NCI-H446 treated with DMSO at 0.1 percent for 48 hours (cell line): ENCODE measurements at regions not wholly inside any gene's neighbourhood (a gene's known extent, or its start where the extent isn't known, plus 50 kb on each side); places are given as distances from the start of the nearest gene placed in this dataset.

ENCODE experiments used
- DNase-seq: peaks from one replicate; lab custom pipeline; 2025; lab: John Stamatoyannopoulos, UW

- DNase-seq, result peak; percentile 93
Measured at GRCh38 chr18:4639628-4640310, 184.7 kb upstream of the DLGAP1 start.

DNA sequence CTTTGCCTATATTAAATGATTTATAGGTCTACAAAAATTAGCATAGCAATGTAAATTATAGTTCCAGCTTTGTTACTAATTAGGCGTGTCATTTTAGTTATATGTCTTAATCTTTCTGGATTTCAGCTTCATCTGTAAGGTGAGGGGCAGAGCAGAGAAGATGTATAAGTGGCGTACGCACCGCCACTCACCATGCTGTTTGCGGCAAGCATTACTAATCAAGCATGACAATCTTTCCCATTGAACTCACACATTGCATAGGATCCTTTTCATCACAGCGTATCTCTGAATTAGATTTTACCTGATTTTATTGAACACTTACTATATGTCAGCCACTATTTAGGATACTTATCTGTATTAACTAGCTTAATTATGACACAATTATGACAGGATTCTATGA lies 183.6 kb upstream of the DLGAP1 start:
- no peak for DNase-seq

DNA sequence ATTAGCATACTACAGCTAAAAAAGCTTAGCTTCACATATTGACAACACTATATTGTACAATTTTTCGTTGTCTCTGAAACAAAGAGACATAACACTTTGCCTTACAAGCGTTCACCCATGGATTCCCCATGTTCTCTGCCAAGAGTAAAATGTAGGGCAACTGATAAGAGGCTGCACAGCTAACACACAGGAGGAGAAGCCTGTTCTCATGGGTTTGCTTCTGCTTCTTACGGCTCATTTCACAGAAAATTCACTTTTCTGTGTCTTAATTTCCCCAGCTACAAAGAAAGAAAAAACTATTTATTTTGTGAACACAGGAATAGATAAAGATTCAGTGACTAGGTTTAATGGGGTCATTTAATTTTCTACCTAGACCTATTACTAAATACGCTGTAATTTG lies 182.8 kb upstream of the DLGAP1 start:
- DNase-seq, result no peak

DNA sequence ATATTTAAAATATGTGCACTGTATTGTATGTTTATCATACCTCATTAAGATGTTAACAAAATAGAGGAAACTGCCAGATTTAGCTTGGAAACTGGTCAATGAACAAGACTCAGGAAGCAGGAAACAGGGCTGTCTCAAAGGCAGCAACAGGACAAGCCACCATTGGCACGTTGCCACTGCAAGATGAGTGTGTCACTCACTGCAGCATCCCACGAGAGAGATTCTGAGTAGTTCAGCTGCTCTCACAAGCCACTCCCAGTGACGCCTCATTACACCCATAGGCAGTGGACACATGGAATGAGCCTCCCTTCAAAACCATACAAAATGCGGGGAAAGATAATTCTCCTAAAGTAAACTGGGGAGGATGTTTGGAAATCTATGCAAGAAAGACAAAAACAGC lies 181.9 kb upstream of the DLGAP1 start:
- DNase-seq, result peak; percentile 78

GRCh38 chr18:4631239-4631638 lies 176.1 kb upstream of the DLGAP1 start:
- no peak for DNase-seq

DNA sequence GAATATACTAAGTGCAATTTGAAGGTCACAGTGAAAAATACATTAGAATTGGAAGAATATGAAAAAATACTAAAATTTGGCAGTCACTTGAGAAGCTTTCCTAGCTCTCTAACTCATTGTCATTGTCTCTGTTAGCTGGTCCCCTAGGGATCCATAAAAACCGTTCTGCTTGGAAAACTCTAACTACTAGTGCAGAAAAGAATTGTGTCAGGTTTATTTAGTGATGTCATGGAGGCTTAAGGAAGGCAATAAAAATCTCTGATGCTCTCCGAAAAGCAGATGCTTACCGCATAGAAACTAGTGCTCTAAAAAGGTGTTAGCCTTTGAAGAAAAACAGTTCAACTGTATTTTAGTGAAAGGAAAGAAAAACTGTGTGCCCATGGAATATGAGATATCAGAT lies 150.1 kb upstream of the DLGAP1 start:
- peak; percentile 78 for DNase-seq

DNA sequence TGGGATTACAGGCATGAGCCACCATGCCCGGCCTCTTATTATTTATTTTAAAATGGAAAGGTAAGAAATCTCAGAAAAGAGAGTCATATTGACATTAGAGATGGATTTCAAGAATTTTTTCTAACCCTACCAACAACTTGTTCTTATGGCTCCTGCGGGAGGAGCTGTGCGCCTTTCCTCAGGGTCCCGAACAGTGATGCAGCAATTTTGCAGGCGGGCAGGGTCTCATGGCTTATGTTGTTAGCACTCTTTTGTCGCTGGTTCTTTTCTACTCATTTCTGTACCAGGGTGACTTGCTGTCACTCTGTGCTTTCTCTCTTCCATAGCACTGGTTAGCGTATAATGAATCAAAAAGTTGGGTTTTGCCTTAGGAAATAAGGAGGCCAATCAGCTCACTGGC lies 148.8 kb upstream of the DLGAP1 start:
- no peak for DNase-seq

DNA sequence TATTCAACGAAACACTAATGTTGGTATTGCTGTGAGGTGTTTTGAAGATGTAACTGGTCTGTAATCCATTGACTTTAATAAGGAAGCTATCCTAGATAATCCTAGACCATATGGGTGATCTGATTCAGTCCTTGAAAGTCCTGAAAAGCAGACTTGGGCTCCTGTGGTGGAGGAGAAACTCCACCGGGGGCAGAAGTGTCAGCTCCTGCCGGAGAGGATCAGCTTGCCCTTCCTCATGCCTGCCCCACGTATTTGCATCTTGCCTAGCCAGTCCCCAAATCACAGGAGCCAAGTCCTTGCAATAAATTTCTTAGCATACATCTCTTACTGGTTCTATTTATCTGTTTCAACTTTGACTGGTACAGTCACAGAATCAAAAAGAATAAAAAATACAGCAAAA lies 144.2 kb upstream of the DLGAP1 start:
- DNase-seq, result no peak

GRCh38 chr18:4597301-4597700 lies 142.2 kb upstream of the DLGAP1 start:
- no peak for DNase-seq

- DNase-seq, result no peak
Measured at GRCh38 chr18:4593895-4594294, 138.8 kb upstream of the DLGAP1 start.

DNA sequence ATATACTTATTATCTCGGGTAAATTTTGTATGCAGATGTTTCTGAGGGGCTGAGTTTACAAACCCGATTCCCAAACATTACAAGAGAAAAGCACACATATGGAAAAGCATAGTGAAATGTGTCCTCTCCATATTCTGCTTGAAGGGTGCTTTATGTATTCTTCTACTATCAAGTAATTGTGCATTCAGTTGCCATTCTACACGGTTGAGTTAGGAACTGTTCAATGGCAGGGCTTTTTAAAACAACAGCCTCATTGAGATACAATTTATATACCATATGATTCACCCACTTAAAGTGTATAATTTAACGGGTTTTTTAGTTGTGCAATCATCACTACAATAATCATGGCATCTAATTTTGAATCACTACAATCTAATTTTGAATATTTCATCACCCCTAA lies 138.4 kb upstream of the DLGAP1 start:
- no peak for DNase-seq

DNA sequence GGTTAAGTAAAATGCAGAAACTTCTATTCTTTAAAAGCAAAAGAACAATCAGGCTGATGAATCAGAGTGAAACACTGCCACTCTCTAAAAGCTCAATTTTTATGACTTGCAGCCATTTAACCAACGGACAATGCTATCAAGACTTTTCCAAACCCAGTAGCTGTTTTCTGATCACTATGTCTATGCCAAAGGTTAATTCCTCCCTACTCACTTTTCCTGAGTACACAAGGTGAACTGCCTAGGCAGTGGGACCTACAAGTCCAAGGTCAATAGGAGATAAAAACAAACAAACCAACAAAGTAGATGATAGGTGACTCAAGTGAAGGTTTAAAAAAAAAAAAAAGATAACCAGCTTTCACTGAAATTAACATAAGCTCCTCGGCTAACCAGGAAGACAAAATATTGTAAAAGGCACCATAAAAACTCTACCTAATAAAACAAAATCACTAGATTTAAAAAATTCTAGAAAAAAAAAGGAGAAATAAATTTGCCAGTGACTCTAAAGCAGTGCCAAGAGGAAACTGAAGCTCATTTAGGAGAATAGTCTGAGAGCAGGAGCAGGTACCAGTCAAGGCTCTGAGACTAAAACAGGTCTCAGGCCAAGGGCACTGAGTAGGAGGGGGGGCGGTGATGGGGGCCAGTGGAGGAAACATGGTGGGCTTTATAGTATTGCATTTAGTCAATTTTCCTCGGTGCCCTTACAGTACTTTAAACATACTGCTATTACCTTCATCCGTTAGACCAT lies 134.1 kb upstream of the DLGAP1 start:
- no peak for DNase-seq

- no peak for DNase-seq
Measured at GRCh38 chr18:4587204-4587603, 132.1 kb upstream of the DLGAP1 start.

DNA sequence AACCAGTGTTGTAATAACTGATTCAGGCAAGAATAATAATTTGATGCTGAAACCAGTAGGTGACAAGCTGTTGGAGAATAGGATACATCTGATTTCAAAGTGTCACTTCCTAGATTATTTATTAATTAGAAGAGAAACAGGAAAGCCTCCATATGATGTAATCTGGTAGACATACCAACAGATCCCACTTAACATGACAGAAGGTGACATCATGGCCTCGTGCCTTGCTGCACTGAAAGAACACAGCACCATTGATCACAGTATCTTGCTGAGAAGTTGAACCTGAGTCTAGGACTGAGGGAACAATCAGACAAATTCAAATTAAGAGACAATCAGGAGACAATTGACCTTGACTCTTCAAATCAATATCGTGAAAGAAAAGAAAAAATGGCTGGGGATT lies 131.6 kb upstream of the DLGAP1 start:
- no peak for DNase-seq

- DNase-seq, result no peak
Measured at GRCh38 chr18:4582431-4583335, 127.6 kb upstream of the DLGAP1 start.

- no peak for DNase-seq
Measured at GRCh38 chr18:4581966-4582365, 126.9 kb upstream of the DLGAP1 start.

GRCh38 chr18:4578449-4578848 lies 123.3 kb upstream of the DLGAP1 start:
- DNase-seq, result no peak

DNA sequence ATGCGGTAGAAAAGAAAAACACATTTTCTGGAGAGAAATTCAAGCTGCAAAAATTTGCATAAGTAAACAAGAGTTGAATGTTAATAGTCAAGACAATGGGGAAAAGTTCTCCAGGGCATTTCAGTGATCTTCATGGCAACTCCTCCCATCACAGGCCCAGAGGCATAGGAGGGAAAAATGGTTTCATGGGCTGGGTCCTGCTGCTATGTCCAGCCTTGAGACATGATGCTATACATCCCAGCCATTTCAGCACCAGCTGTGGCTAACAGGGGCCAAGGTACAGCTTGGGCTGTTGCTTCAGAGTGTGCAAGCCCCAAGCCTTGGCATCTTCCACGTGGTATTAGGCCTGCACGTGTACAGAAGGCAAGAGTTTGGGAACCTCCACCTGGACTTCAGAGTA lies 118.6 kb upstream of the DLGAP1 start:
- DNase-seq, result no peak

DNA sequence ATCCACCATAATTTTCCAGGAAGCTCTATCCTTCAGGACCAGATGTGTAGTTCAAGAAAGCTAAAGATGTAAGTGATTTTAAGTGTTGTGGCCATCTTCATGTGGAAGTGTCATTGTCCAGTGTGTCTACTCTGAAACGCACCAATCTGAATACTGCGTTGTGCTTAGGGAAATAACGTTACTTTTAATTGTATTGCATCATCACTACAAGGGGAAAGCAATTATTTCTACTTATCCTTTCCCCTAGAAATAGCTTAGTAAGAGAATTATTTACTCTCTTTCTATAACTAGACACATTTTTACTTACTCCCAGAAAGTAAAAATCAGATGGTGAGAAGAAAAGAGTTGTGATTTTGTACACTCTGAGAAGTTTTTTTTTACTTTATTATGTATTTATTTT lies 102.4 kb upstream of the DLGAP1 start:
- no peak for DNase-seq

DNA sequence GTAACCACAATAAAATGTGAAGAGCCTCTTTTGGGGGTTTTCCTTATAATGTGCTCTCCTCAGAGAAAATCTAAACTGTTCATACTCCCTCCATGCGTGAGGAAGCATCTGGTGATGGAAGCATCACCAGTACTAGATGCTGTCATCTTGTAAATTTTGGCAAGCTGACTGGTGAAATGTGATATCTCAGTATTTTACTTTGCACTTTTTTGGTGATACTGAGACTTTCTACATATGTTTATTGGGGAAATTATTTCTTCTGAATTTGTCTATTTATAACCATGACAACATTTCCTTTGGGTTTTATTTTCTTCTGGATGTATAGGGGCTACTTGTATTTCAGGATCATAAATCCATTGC lies 95.9 kb upstream of the DLGAP1 start:
- DNase-seq, result peak; percentile 82

DNA sequence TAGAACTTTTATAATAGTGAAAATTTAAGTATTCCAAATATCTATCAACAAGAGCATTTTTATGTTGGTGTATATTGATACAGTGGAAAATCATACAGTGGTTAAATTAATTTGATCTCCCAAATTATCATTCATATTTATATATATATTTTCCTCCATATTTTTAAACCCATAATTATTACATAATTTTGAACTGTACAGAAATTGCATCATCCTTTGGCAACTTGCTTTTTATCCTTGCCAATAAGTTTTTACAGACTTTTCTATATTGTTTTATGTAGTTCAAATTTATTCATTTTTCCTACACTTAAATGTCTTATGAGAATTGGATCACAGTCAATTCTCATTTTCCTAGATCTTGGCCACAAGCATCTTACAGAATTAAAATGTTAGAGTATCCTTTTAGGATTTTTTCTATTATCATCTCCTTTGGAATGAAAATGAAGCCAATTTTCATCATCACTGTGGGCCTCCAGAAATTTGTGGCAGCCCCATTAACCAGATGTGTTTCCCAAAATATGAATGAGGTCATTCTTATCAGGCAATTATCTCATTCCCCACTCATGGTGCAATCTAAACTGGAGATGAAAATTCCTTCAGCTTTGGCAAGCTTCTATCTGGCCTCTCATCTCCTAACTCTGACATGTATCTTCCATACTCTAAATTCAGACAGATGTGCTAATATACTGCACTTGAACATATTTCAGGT lies 94.2 kb upstream of the DLGAP1 start:
- DNase-seq, result peak; percentile 42

- no peak for DNase-seq
Measured at GRCh38 chr18:4547126-4547525, 92.0 kb upstream of the DLGAP1 start.
